GM06990 (cell line): ENCODE measurements at regions not wholly inside any gene's neighbourhood (a gene's known extent, or its start where the extent isn't known, plus 50 kb on each side); places are given as distances from the start of the nearest gene placed in this dataset.

Experiments
- DNase-seq: peaks from one replicate; pipeline ENCODE4 v3.0.0-alpha.2; 2011; ENCODE audit not compliant: insufficient read length; ENCODE audit errors: extremely low read depth
- H3K27me3 ChIP-seq: replicated peaks from 2 replicates; pipeline ENCODE4 v1.6.0; 2011; ENCODE audit warnings: low read length; ENCODE audit not compliant: control insufficient read depth, insufficient read depth
- H3K36me3 ChIP-seq: 2 replicates; pipeline ENCODE4 v1.5.1; 2011; ENCODE audit warnings: low read length; ENCODE audit not compliant: control insufficient read depth, insufficient read depth
- H3K4me3 ChIP-seq: replicated peaks from 2 replicates; pipeline ENCODE4 v1.5.1; 2011; ENCODE audit warnings: low read depth, mild to moderate bottlenecking, control low read depth, low read length
- CTCF ChIP-seq: IDR thresholded peaks from 2 replicates; pipeline ENCODE4 v1.5.1; 2011; ENCODE audit warnings: low read length, control low read depth, mild to moderate bottlenecking, inconsistent platforms; ENCODE audit not compliant: insufficient read depth, poor library complexity, severe bottlenecking

GRCh38 chr6:167491438-167492099, 166.7 kb downstream of the TTLL2 start:
- no peak for TF ChIP-seq CTCF
- Histone ChIP-seq H3K4me3 (no peak overlapping the region), H3K27me3 (no peaks in the 10 kb centered on the region; the same call in 1 of the 2 replicates), H3K36me3 (no peaks in the 10 kb centered on the region)
- DNase-seq, result no peak

GRCh38 chr6:167492100-167492449, 167.2 kb downstream of the TTLL2 start:
- Histone ChIP-seq H3K4me3 (no peak overlapping the region), H3K27me3 (no peaks in the 10 kb centered on the region)
- no peak for DNase-seq

GRCh38 chr6:167493310-167493709, 168.4 kb downstream of the TTLL2 start:
- Histone ChIP-seq H3K27me3 (no peaks in the 10 kb centered on the region; the same call in 1 of the 2 replicates), H3K4me3 (no peak overlapping the region), H3K36me3 (no peaks in the 10 kb centered on the region)
- TF ChIP-seq CTCF, result no peak
- DNase-seq, result no peak

More at GRCh38 chr6:167492100-167492449, 167.2 kb downstream of the TTLL2 start:
- H3K36me3 ChIP-seq, result no peaks in the 10 kb centered on the region
- TF ChIP-seq CTCF, result no peak

GRCh38 chr6:167493976-167494697, 169.3 kb downstream of the TTLL2 start:
- DNase-seq, result no peak
- Histone ChIP-seq H3K27me3 (no peaks in the 10 kb centered on the region; the same call in 1 of the 2 replicates), H3K36me3 (no peaks in the 10 kb centered on the region), H3K4me3 (no peak overlapping the region)
- no peak for TF ChIP-seq CTCF

- no peak for TF ChIP-seq CTCF
- Histone ChIP-seq H3K36me3 (no peaks in the 10 kb centered on the region), H3K27me3 (no peaks in the 10 kb centered on the region; the same call in 1 of the 2 replicates), H3K4me3 (no peak overlapping the region)
- no peak for DNase-seq
These were observed 170.0 kb downstream of the TTLL2 start for GRCh38 chr6:167494698-167495435.
